ENCODE measurements at regions not wholly inside any gene's neighbourhood (a gene's known extent, or its start where the extent isn't known, plus 50 kb on each side); places are given as distances from the start of the nearest gene placed in this dataset.

- TF ChIP-seq REST (IDR thresholded peaks at IDR 0.05; ENCODE audit: unreplicated experiment) (no peak), POLR2AphosphoS5 (IDR thresholded peaks at IDR 0.05; ENCODE audit: low read depth) (no peak), CTCF (conservative IDR thresholded peaks at IDR 0.05; ENCODE audit: low read depth in 2 of 2) (no peak), ETS1 (IDR thresholded peaks at IDR 0.05) (no peak), EZH2phosphoT487 (IDR thresholded peaks at IDR 0.05; ENCODE audit: unreplicated experiment) (no peak)
Measured at GRCh38 chr14:86938320-86938719, 1054.7 kb downstream of the GALC start (continued).

GRCh38 chr14:86936556-86936955, 1056.4 kb downstream of the GALC start:
- no peaks in the 10 kb centered on the region for H3K27me3 Mint-ChIP-seq (ENCODE audit: insufficient read depth, low read depth, poor library complexity)
- no peak overlapping the region for H3K27ac ChIP-seq (ENCODE audit: low read depth)
- H3K4me1 ChIP-seq (ENCODE audit: insufficient read depth), result no peaks in the 10 kb centered on the region
- no peaks in the 10 kb centered on the region for H3F3A ChIP-seq (replicated peaks; ENCODE audit: low read depth)
- H3K9me3 Mint-ChIP-seq, result no peaks in the 10 kb centered on the region; the same call in 2 of the 3 replicates
- no peaks in the 10 kb centered on the region for H3K79me2 ChIP-seq (replicated peaks; ENCODE audit: insufficient read depth)
- H3K4me3 Mint-ChIP-seq, result no peak overlapping the region
- TF ChIP-seq CTCF (conservative IDR thresholded peaks at IDR 0.05; ENCODE audit: low read depth in 2 of 2), result no peak
- no peak overlapping the region for H3K27ac Mint-ChIP-seq
- H2AFZ ChIP-seq, result no peak overlapping the region
- ATAC-seq (no peak), DNase-seq (ENCODE audit: low spot score) (no peak)
- no peak overlapping the region for H3K4me3 ChIP-seq
- H3K9me2 ChIP-seq (ENCODE audit: insufficient read depth), result no peaks in the 10 kb centered on the region
- no peaks in the 10 kb centered on the region for H3K27me3 ChIP-seq (ENCODE audit: insufficient read depth)
- no peaks in the 10 kb centered on the region for H3K36me3 ChIP-seq (ENCODE audit: insufficient read depth)
- peaks cover 2% of the 10 kb centered on the region; the same call in 1 of the 3 replicates for H3K4me1 Mint-ChIP-seq
- no peak overlapping the region for H3K4me2 ChIP-seq
- H4K20me1 ChIP-seq (replicated peaks; ENCODE audit: insufficient read depth), result no peaks in the 10 kb centered on the region
- H3K36me3 Mint-ChIP-seq (ENCODE audit: low read depth), result no peaks in the 10 kb centered on the region

All from GM23338 (cell line).